Central memory CD4-positive, alpha-beta T cell (primary cell): ENCODE measurements at regions not wholly inside any gene's neighbourhood (a gene's known extent, or its start where the extent isn't known, plus 50 kb on each side); places are given as distances from the start of the nearest gene placed in this dataset.

Experiments used
- DNase-seq: peaks from one replicate; pipeline ENCODE4 v3.0.0; 2022

- no peak for DNase-seq
Observed at GRCh38 chr14:87879389-87879788, 113.6 kb downstream of the GALC start.

GRCh38 chr14:87878959-87879358, 114.0 kb downstream of the GALC start:
- no peak for DNase-seq

GRCh38 chr14:87877877-87878276, 115.1 kb downstream of the GALC start:
- DNase-seq: no peak

- DNase-seq: no peak
Observed at GRCh38 chr14:87874676-87875075, 118.3 kb downstream of the GALC start.

GRCh38 chr14:87873741-87874140, 119.2 kb downstream of the GALC start:
- DNase-seq: no peak

- DNase-seq: no peak
Observed at GRCh38 chr14:87869619-87870583, 123.1 kb downstream of the GALC start.

- DNase-seq: no peak
Observed at GRCh38 chr14:87868920-87869319, 124.1 kb downstream of the GALC start.

- no peak for DNase-seq
Observed at GRCh38 chr14:87866116-87866515, 126.9 kb downstream of the GALC start.

- DNase-seq: no peak
Observed at GRCh38 chr14:87864356-87865270, 128.4 kb downstream of the GALC start.

GRCh38 chr14:87863047-87863446, 129.9 kb downstream of the GALC start:
- no peak for DNase-seq

GRCh38 chr14:87852107-87852506, 140.9 kb downstream of the GALC start:
- DNase-seq: no peak

- no peak for DNase-seq
Observed at GRCh38 chr14:87851190-87851589, 141.8 kb downstream of the GALC start.

- DNase-seq: no peak
Observed at GRCh38 chr14:87847216-87847755, 145.7 kb downstream of the GALC start.

GRCh38 chr14:87840906-87841305, 152.1 kb downstream of the GALC start:
- no peak for DNase-seq

GRCh38 chr14:87838931-87839330, 154.1 kb downstream of the GALC start:
- DNase-seq: no peak

- no peak for DNase-seq
Observed at GRCh38 chr14:87837296-87837695, 155.7 kb downstream of the GALC start.

GRCh38 chr14:87834594-87834993, 158.4 kb downstream of the GALC start:
- no peak for DNase-seq

- DNase-seq: no peak
Observed at GRCh38 chr14:87833026-87833425, 160.0 kb downstream of the GALC start.

GRCh38 chr14:87830443-87831096, 162.4 kb downstream of the GALC start:
- DNase-seq: no peak

- no peak for DNase-seq
Observed at GRCh38 chr14:87829543-87829942, 163.4 kb downstream of the GALC start.

- DNase-seq: no peak
Observed at GRCh38 chr14:87824266-87824665, 168.7 kb downstream of the GALC start.

GRCh38 chr14:87816416-87816815, 176.6 kb downstream of the GALC start:
- no peak for DNase-seq

GRCh38 chr14:87815121-87815520, 177.9 kb downstream of the GALC start:
- no peak for DNase-seq
